ENCODE measurements at regions not wholly inside any gene's neighbourhood (a gene's known extent, or its start where the extent isn't known, plus 50 kb on each side); places are given as distances from the start of the nearest gene placed in this dataset.

DNA sequence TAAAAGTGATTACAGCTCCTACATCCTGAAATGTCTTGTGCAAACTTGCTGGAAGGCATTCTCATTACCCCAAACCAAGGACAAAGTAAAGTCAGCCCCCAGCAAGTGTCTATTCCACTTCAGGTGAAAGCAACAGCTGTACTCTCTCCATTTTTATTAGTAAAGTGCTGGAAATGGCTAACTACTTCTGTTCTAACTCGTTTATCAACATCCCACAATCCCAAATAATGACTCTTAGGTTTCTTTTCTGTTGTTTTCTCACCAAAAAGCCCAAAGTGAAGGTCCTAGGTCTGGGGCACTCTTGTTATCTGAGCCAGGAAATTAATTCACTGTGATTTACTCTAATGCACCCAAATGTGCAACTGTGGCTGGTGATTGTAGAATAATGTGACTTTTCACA, 105.7 kb downstream of the LRRC30 start:
- Histone ChIP-seq H3K27ac (ENCODE audit: low read depth in 2 of 2, low read length in 2 of 2) (no peak overlapping the region), H3K4me3 (ENCODE audit: low read length in 3 of 3) (no peak overlapping the region), H3K27me3 (ENCODE audit: control insufficient read depth, insufficient read depth, low read length) (no peaks in the 10 kb centered on the region), H3K4me1 (ENCODE audit: control insufficient read depth in 2 of 3, insufficient read depth in 2 of 3, low read depth in 1 of 3, low read length in 3 of 3) (peaks cover 0 to 4% (median 0%) of the 10 kb centered on the region in 3 donors), H3K9ac (ENCODE audit: low read length in 3 of 3) (no peak overlapping the region), H3K36me3 (ENCODE audit: control insufficient read depth in 2 of 3, insufficient read depth in 3 of 3, low read length in 3 of 3) (no peaks in the 10 kb centered on the region), H3K9me3 (ENCODE audit: control insufficient read depth in 2 of 3, insufficient read depth in 1 of 3, low read length in 3 of 3) (no peaks in the 10 kb centered on the region)
- TF ChIP-seq, protein P1, sequence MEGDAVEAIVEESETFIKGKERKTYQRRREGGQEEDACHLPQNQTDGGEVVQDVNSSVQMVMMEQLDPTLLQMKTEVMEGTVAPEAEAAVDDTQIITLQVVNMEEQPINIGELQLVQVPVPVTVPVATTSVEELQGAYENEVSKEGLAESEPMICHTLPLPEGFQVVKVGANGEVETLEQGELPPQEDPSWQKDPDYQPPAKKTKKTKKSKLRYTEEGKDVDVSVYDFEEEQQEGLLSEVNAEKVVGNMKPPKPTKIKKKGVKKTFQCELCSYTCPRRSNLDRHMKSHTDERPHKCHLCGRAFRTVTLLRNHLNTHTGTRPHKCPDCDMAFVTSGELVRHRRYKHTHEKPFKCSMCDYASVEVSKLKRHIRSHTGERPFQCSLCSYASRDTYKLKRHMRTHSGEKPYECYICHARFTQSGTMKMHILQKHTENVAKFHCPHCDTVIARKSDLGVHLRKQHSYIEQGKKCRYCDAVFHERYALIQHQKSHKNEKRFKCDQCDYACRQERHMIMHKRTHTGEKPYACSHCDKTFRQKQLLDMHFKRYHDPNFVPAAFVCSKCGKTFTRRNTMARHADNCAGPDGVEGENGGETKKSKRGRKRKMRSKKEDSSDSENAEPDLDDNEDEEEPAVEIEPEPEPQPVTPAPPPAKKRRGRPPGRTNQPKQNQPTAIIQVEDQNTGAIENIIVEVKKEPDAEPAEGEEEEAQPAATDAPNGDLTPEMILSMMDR (IDR thresholded peaks at IDR 0.05; ENCODE audit: borderline replicate concordance, extremely low read depth, insufficient read depth), result no peak
- FAIRE-seq (no peak), DNase-seq (peak in 3 of 5 donors; percentile 38 to 88 (median 86))
- intact Hi-C loops (cut with DNase I), result no loop called here

DNA sequence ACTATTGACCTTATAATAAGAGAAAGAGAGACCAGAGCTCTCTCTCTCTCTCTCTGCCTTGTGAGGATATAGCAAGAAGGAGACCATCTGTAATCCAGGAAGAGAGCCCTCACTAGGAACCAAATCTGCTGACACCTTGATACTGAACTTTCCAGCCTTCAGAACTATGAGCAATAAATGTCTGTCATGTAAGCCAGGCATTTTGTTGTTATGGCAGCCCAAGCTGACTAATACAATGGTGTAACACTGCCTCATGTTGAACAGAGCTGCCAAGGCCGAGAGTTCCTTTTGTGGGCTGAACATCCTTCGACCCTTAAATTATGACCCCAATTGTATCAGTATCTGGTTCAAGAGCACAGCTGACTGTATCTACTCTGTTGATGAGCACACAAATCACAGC, 108.0 kb downstream of the LRRC30 start:
- TF ChIP-seq, protein P1 (IDR thresholded peaks at IDR 0.05; ENCODE audit: borderline replicate concordance, extremely low read depth, insufficient read depth), result no peak
- FAIRE-seq, result no peak
- intact Hi-C loops (cut with DNase I), result no loop called here

DNA sequence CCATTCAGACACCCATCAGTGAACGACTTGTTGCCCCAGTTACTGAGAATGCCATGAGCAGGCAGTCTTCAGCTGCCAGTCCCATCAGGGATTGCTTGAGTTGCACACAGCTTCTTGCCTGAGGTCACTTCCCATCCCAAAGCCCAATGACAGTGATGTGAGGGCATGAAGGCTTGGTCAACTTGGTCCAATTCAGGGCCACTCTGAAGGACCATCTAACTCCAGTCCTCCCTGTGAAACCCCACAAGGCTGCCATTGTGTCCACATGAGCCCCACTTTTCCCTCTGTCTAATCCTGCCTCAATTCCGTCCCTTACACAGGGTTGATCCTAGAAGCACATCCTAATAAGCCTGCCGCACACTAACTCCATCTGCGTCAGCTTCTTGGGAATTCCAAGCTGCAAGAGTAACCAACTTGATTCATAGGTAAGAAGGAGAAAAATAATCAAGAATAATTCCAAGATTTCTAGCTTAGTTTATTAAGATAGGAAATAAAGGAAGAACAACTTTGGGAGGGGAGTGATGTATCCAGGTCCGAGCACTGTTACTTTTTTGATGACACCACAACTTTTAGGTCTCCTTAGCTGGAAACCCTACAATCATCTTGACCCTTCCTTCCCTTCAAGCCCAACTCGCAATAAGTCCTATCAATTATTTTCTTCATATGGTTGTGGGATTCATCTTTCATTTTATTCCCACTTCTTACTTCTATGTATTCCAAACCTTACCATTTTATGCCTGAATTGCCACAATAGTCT, 110.9 kb downstream of the LRRC30 start:
- TF ChIP-seq, protein P1 (IDR thresholded peaks at IDR 0.05; ENCODE audit: borderline replicate concordance, extremely low read depth, insufficient read depth), result no peak
- FAIRE-seq (no peak), DNase-seq (peak in 1 of 5 donors; percentile 6)
- H3K9me3 ChIP-seq (ENCODE audit: control insufficient read depth in 2 of 3, insufficient read depth in 1 of 3, low read length in 3 of 3), result no peaks in the 10 kb centered on the region
- intact Hi-C loops (cut with DNase I), result no loop called here
- H3K4me1 ChIP-seq (ENCODE audit: control insufficient read depth in 2 of 3, insufficient read depth in 2 of 3, low read depth in 1 of 3, low read length in 3 of 3), result peaks cover 0 to under 1% (median 0%) of the 10 kb centered on the region in 3 donors
- H3K4me3 ChIP-seq (ENCODE audit: low read length in 3 of 3), result no peak overlapping the region
- H3K36me3 ChIP-seq (ENCODE audit: control insufficient read depth in 2 of 3, insufficient read depth in 3 of 3, low read length in 3 of 3), result no peaks in the 10 kb centered on the region
- no peak overlapping the region for H3K27ac ChIP-seq (ENCODE audit: low read depth in 2 of 2, low read length in 2 of 2)
- H3K27me3 ChIP-seq (ENCODE audit: control insufficient read depth, insufficient read depth, low read length), result no peaks in the 10 kb centered on the region
- H3K9ac ChIP-seq (ENCODE audit: low read length in 3 of 3), result no peak overlapping the region

More for the DNA sequence above, 108.0 kb downstream of the LRRC30 start:
- Histone ChIP-seq H3K9me3 (ENCODE audit: control insufficient read depth in 2 of 3, insufficient read depth in 1 of 3, low read length in 3 of 3) (no peaks in the 10 kb centered on the region), H3K9ac (ENCODE audit: low read length in 3 of 3) (no peak overlapping the region), H3K4me3 (ENCODE audit: low read length in 3 of 3) (no peak overlapping the region), H3K36me3 (ENCODE audit: control insufficient read depth in 2 of 3, insufficient read depth in 3 of 3, low read length in 3 of 3) (no peaks in the 10 kb centered on the region), H3K27me3 (ENCODE audit: control insufficient read depth, insufficient read depth, low read length) (no peaks in the 10 kb centered on the region), H3K27ac (ENCODE audit: low read depth in 2 of 2, low read length in 2 of 2) (no peak overlapping the region), H3K4me1 (ENCODE audit: control insufficient read depth in 2 of 3, insufficient read depth in 2 of 3, low read depth in 1 of 3, low read length in 3 of 3) (peaks cover 0 to 4% (median 0%) of the 10 kb centered on the region in 3 donors)
- no peak for DNase-seq
